ENCODE measurements at regions not wholly inside any gene's neighbourhood (a gene's known extent, or its start where the extent isn't known, plus 50 kb on each side); places are given as distances from the start of the nearest gene placed in this dataset.

- dilution Hi-C loops (cut with MboI; ENCODE audit: extremely low pct_ligation_motif_present, low sequenced_read_pairs) (no loop called here), intact Hi-C loops (cut with micrococcal nuclease) (no loop called here)
- Histone ChIP-seq H3K4me1 (ENCODE audit: control insufficient read depth, extremely low read depth, insufficient read depth, low read length) (no peaks in the 10 kb centered on the region), H3K79me2 (ENCODE audit: control insufficient read depth, insufficient read depth, low read length) (no peaks in the 10 kb centered on the region), H3K9me3 (replicated peaks; ENCODE audit: control insufficient read depth, insufficient read depth, low read length) (no peaks in the 10 kb centered on the region), H3K36me3 (ENCODE audit: control insufficient read depth in 2 of 2, extremely low read depth in 1 of 2, insufficient read depth in 2 of 2, low read length in 2 of 2) (no peaks in the 10 kb centered on the region), H3K4me3 (replicated peaks in 1 of 3; ENCODE audit: insufficient read depth in 1 of 3, low read depth in 1 of 3, low read length in 3 of 3) (no peak overlapping the region), H3K27ac (ENCODE audit: insufficient read depth, low read depth, low read length) (no peak overlapping the region), H3K9ac (replicated peaks; ENCODE audit: extremely low read depth, insufficient read depth, low read length) (no peak overlapping the region), H4K20me1 (replicated peaks; ENCODE audit: control insufficient read depth, extremely low read depth, insufficient read depth, low read length) (no peaks in the 10 kb centered on the region), H3K27me3 (ENCODE audit: control insufficient read depth in 2 of 2, insufficient read depth in 2 of 2, low read length in 2 of 2) (no peaks in the 10 kb centered on the region), H2AFZ (ENCODE audit: low read depth, low read length) (no peak overlapping the region), H3K9me1 (replicated peaks; ENCODE audit: control insufficient read depth, extremely low read depth, insufficient read depth, low read length) (no peaks in the 10 kb centered on the region), H3K4me2 (ENCODE audit: insufficient read depth, low read length) (no peak overlapping the region)
- FAIRE-seq, result no peak
- TF ChIP-seq GATA2 (IDR thresholded peaks at IDR 0.05; ENCODE audit: insufficient read depth, insufficient read length, low read depth, low read length) (no peak), JUN (IDR thresholded peaks at IDR 0.05; ENCODE audit: borderline replicate concordance, insufficient read depth, insufficient read length, low read depth) (no peak), FOS (IDR thresholded peaks at IDR 0.05; ENCODE audit: borderline replicate concordance, insufficient read depth, low read length) (no peak), POLR2AphosphoS5 (IDR thresholded peaks at IDR 0.05; ENCODE audit: insufficient read depth, low read depth, low read length) (no peak), EZH2 (IDR thresholded peaks at IDR 0.05; ENCODE audit: borderline replicate concordance, low read depth, low read length, severe bottlenecking) (no peak), CTCF (IDR thresholded peaks at IDR 0.05; ENCODE audit: extremely low read depth in 1 of 2, insufficient read depth in 1 of 2, low read depth in 1 of 2, low read length in 2 of 2) (no peak), MYC (IDR thresholded peaks at IDR 0.05; ENCODE audit: low read depth, low read length) (no peak), MAX (IDR thresholded peaks at IDR 0.05; ENCODE audit: insufficient read depth, insufficient read length) (no peak), POLR2A (IDR thresholded peaks at IDR 0.05; ENCODE audit: low read depth, low read length) (no peak)
- BruUV-seq (replicated peaks), result no TSS peak
- DNase-seq (ENCODE audit: low read depth, low spot score), result no peak
- ChIA-PET CTCF (no interaction called here), POLR2A (no interaction called here)
Observed at GRCh38 chr4:30525662-30526315, 194.4 kb upstream of the PCDH7 start.

Measured in endothelial cell of umbilical vein (primary cell).